H9 (cell line): ENCODE measurements at regions not wholly inside any gene's neighbourhood (a gene's known extent, or its start where the extent isn't known, plus 50 kb on each side); places are given as distances from the start of the nearest gene placed in this dataset.

Experiments
- DNase-seq: peaks from one replicate; pipeline ENCODE4 v3.0.0-alpha.2; 2017
- H2AFZ ChIP-seq: one replicate; pipeline ENCODE4 v1.6.1; 2013; ENCODE audit warnings: mild to moderate bottlenecking, low read length, control low read depth, moderate library complexity
- H2AK5ac ChIP-seq: 2 replicates; pipeline ENCODE4 v1.6.1; 2013; ENCODE audit warnings: low read length, control low read depth, mixed read lengths; ENCODE audit not compliant: insufficient read length
- H2BK120ac ChIP-seq: one replicate; pipeline ENCODE4 v1.6.1; 2013; ENCODE audit warnings: low read depth, mild to moderate bottlenecking, low read length, control low read depth, inconsistent platforms; ENCODE audit not compliant: poor library complexity, severe bottlenecking
- H2BK12ac ChIP-seq: 2 replicates; pipeline ENCODE4 v1.6.1; 2013; ENCODE audit warnings: low read length, control low read depth, mixed read lengths, low read depth; ENCODE audit not compliant: insufficient read length
- H2BK15ac ChIP-seq: 2 replicates; pipeline ENCODE4 v1.6.1; 2013; ENCODE audit warnings: low read depth, low read length, control low read depth
- H2BK20ac ChIP-seq: one replicate; pipeline ENCODE4 v1.6.1; 2013; ENCODE audit warnings: low read depth, mild to moderate bottlenecking, low read length, control low read depth, inconsistent platforms; ENCODE audit not compliant: poor library complexity, severe bottlenecking
- H2BK5ac ChIP-seq: 2 replicates; pipeline ENCODE4 v1.6.1; 2013; ENCODE audit warnings: low read length, control low read depth, mixed read lengths; ENCODE audit not compliant: insufficient read length
- H3K14ac ChIP-seq: 2 replicates; pipeline ENCODE4 v1.6.1; 2013; ENCODE audit warnings: low read length, control low read depth; ENCODE audit not compliant: insufficient read depth
- H3K18ac ChIP-seq: 2 replicates; pipeline ENCODE4 v1.6.1; 2013; ENCODE audit warnings: low read depth, mild to moderate bottlenecking, mixed read lengths, low read length, control low read depth; ENCODE audit not compliant: insufficient read length
- H3K23ac ChIP-seq: 2 replicates; pipeline ENCODE4 v1.6.1; 2013; ENCODE audit warnings: low read length, control low read depth, mixed read lengths, low read depth; ENCODE audit not compliant: insufficient read length
- H3K23me2 ChIP-seq: 2 replicates; pipeline ENCODE4 v1.6.1; 2013; ENCODE audit warnings: low read depth, mild to moderate bottlenecking, mixed read lengths, low read length, control low read depth; ENCODE audit not compliant: insufficient read length, poor library complexity, severe bottlenecking
- H3K27ac ChIP-seq: 2 replicates; pipeline ENCODE4 v1.5.1; 2013; ENCODE audit warnings: low read length, control low read depth, mixed read lengths, low read depth; ENCODE audit not compliant: insufficient read length
- H3K27me3 ChIP-seq: 2 replicates; pipeline ENCODE4 v1.6.1; 2013; ENCODE audit warnings: low read length, control low read depth, inconsistent platforms; ENCODE audit not compliant: insufficient read depth
- H3K4ac ChIP-seq: 2 replicates; pipeline ENCODE4 v1.6.1; 2013; ENCODE audit warnings: low read depth, mild to moderate bottlenecking, control low read depth, inconsistent platforms, low read length, moderate library complexity
- H3K4me1 ChIP-seq: 2 replicates; pipeline ENCODE4 v1.6.1; 2013; ENCODE audit warnings: low read length, control low read depth, inconsistent platforms; ENCODE audit not compliant: insufficient read depth
- H3K4me2 ChIP-seq: 2 replicates; pipeline ENCODE4 v1.6.1; 2013; ENCODE audit warnings: low read length, control low read depth, mixed read lengths; ENCODE audit not compliant: insufficient read length, insufficient read depth
- H3K56ac ChIP-seq: 2 replicates; pipeline ENCODE4 v1.6.1; 2013; ENCODE audit warnings: low read depth, mild to moderate bottlenecking, mixed read lengths, low read length, control low read depth; ENCODE audit not compliant: insufficient read length
- H3K79me1 ChIP-seq: 2 replicates; pipeline ENCODE4 v1.6.1; 2013; ENCODE audit warnings: low read depth, mild to moderate bottlenecking, moderate library complexity, low read length, control low read depth, inconsistent platforms; ENCODE audit not compliant: insufficient read depth, poor library complexity, severe bottlenecking
- H3K79me2 ChIP-seq: 2 replicates; pipeline ENCODE4 v1.6.1; 2013; ENCODE audit warnings: low read length, control low read depth, inconsistent platforms; ENCODE audit not compliant: insufficient read depth
- H3K9ac ChIP-seq: 2 replicates; pipeline ENCODE4 v1.6.1; 2013; ENCODE audit warnings: low read length, control low read depth, mixed read lengths; ENCODE audit not compliant: insufficient read length; ENCODE audit errors: extremely low read depth
- H3K9me3 ChIP-seq: one replicate; pipeline ENCODE4 v1.6.1; 2013; ENCODE audit warnings: low read depth, low read length, inconsistent platforms; ENCODE audit not compliant: control insufficient read depth
- H3T11ph ChIP-seq: one replicate; pipeline ENCODE4 v1.6.1; 2013; ENCODE audit warnings: mild to moderate bottlenecking, low read length, control low read depth, inconsistent platforms
- H4K20me1 ChIP-seq: one replicate; pipeline ENCODE4 v1.6.1; 2013; ENCODE audit not compliant: control insufficient read depth, insufficient read length, insufficient read depth
- H4K5ac ChIP-seq: 2 replicates; pipeline ENCODE4 v1.6.1; 2013; ENCODE audit warnings: low read depth, mild to moderate bottlenecking, mixed read lengths, low read length, control low read depth; ENCODE audit not compliant: insufficient read length
- H4K8ac ChIP-seq: replicated peaks from 2 replicates; pipeline ENCODE4 v1.6.1; 2013; ENCODE audit warnings: low read length, control low read depth, mixed read lengths, low read depth; ENCODE audit not compliant: insufficient read length
- H4K91ac ChIP-seq: 2 replicates; pipeline ENCODE4 v1.6.1; 2013; ENCODE audit warnings: low read depth, mild to moderate bottlenecking, moderate library complexity, mixed read lengths, low read length, control low read depth; ENCODE audit not compliant: insufficient read length
- H3K27ac Mint-ChIP-seq, 3 experiments: 2 replicates in 2 of 3; 3 replicates in 1 of 3; pipeline ENCODE4 v1.8.0; 2020 to 2021; ENCODE audit warnings: mixed read lengths in 3 of 3, mild to moderate bottlenecking in 1 of 3, moderate library complexity in 1 of 3
- H3K27me3 Mint-ChIP-seq: 2 replicates; pipeline ENCODE4 v1.8.0; 2021; ENCODE audit warnings: low read depth, mild to moderate bottlenecking, moderate library complexity, mixed read lengths
- H3K36me3 Mint-ChIP-seq, 3 experiments: 2 replicates in 2 of 3; 3 replicates in 1 of 3; pipeline ENCODE4 v1.8.0; 2020 to 2021; ENCODE audit warnings: low read depth in 3 of 3, mixed read lengths in 3 of 3; ENCODE audit not compliant: insufficient read depth in 1 of 3
- H3K4me1 Mint-ChIP-seq, 2 experiments: 2 replicates each; pipeline ENCODE4 v1.8.0; 2020; ENCODE audit warnings: mixed read lengths in 2 of 2
- H3K4me3 Mint-ChIP-seq, 2 experiments: 2 replicates in 1 of 2; 3 replicates in 1 of 2; pipeline ENCODE4 v1.8.0; 2020 to 2021; ENCODE audit warnings: mild to moderate bottlenecking in 2 of 2, mixed read lengths in 2 of 2, moderate library complexity in 1 of 2
- H3K9me3 Mint-ChIP-seq, 2 experiments: 2 replicates in 1 of 2; 3 replicates in 1 of 2; pipeline ENCODE4 v1.8.0; 2020; ENCODE audit warnings: mild to moderate bottlenecking in 2 of 2, mixed read lengths in 2 of 2, moderate library complexity in 1 of 2
- CTCF ChIP-seq: fragments of 200-600 bp; sonication (generic); conservative IDR thresholded peaks from 3 replicates; pipeline ENCODE4 v1.8.0; 2021; ENCODE audit warnings: antibody characterized with exemption, mild to moderate bottlenecking
- WGBS: extraction: QIAGEN DNeasy Blood & Tissue Kit; methylation state at CpG from one replicate; pipeline ENCODE4 v1.1.7; 2013; ENCODE audit warnings: missing lambda C conversion rate, low lambda C conversion rate, mixed read lengths; ENCODE audit not compliant: insufficient read length; ENCODE audit errors: extremely low coverage; 5-methylcytosine and 5-hydroxymethylcytosine counted together

DNA sequence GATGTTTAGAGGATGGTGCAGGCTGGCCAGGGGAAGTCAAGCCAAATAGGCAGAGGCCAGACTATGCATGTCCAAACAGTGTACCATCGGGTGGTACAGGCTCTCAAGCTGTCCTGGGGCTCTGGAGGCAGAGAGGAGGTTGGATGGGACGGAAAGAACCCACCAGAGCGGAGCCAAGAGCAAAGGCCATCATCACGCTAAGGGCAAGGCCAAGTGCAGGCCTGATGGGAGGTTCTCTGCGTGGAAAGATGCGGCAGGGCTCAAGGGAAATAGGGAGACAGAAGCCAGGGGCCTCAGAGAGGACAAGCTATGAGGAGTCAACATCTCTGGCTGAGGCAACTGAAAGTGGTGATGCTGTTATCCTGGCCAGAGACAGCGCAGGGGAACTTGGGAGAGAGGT lies 102.7 kb downstream of the ASB7 start:
- no peak overlapping the region for H4K8ac ChIP-seq
- H2AK5ac ChIP-seq: no peak overlapping the region
- no peak overlapping the region for H3K18ac ChIP-seq
- H2BK5ac ChIP-seq: no peak overlapping the region
- peaks cover 11 to 21% of the 10 kb centered on the region in 2 experiments for H3K9me3 Mint-ChIP-seq
- H4K5ac ChIP-seq: no peak overlapping the region
- no peaks in the 10 kb centered on the region for H3K79me2 ChIP-seq
- H3K4me3 Mint-ChIP-seq: no peak overlapping the region
- H3K27ac Mint-ChIP-seq: no peak overlapping the region; a peak in 1 of 7 replicates
- WGBS: no CpG with 5 or more reads among the region's 7 CpGs
- no peak overlapping the region for H2BK15ac ChIP-seq
- no peak overlapping the region for H3K23ac ChIP-seq
- no peak overlapping the region for H3K4me2 ChIP-seq
- no peaks in the 10 kb centered on the region for H3K23me2 ChIP-seq
- no peaks in the 10 kb centered on the region for H3K79me1 ChIP-seq
- DNase-seq: no peak
- H4K91ac ChIP-seq: no peak overlapping the region
- peaks cover 6% of the 10 kb centered on the region in 3 experiments for H3K36me3 Mint-ChIP-seq
- H3K9ac ChIP-seq: no peak overlapping the region
- no peaks in the 10 kb centered on the region for H3K9me3 ChIP-seq
- H2BK20ac ChIP-seq: no peak overlapping the region
- no peak overlapping the region for H3K4ac ChIP-seq
- H3K4me1 ChIP-seq: no peaks in the 10 kb centered on the region
- no peak overlapping the region for H3K56ac ChIP-seq
- TF ChIP-seq CTCF: no peak
- H3K27ac ChIP-seq: no peak overlapping the region
- H2AFZ ChIP-seq: no peak overlapping the region
- H3T11ph ChIP-seq: no peak overlapping the region
- H4K20me1 ChIP-seq: no peaks in the 10 kb centered on the region
- H2BK12ac ChIP-seq: no peak overlapping the region
- no peak overlapping the region for H3K14ac ChIP-seq
- H3K27me3 ChIP-seq: no peaks in the 10 kb centered on the region
- H3K27me3 Mint-ChIP-seq: peaks cover 6% of the 10 kb centered on the region
- no peaks in the 10 kb centered on the region for H3K4me1 Mint-ChIP-seq
- H2BK120ac ChIP-seq: no peak overlapping the region
